GM19463 (cell line): ENCODE measurements at regions not wholly inside any gene's neighbourhood (a gene's known extent, or its start where the extent isn't known, plus 50 kb on each side); places are given as distances from the start of the nearest gene placed in this dataset.

ENCODE experiments used
- ATAC-seq: cut with Tn5 transposase; IDR thresholded peaks from one replicate; pipeline ENCODE4 v1.9.1; 2021; ENCODE audit warnings: mild to moderate bottlenecking, moderate library complexity; ENCODE audit not compliant: unreplicated experiment

GRCh38 chr12:115598871-115599811 is 678.4 kb downstream of the MED13L start:
- ATAC-seq: no peak

GRCh38 chr12:115597157-115597712 is 680.3 kb downstream of the MED13L start:
- no peak for ATAC-seq

GRCh38 chr12:115588131-115588530 is 689.4 kb downstream of the MED13L start:
- ATAC-seq: no peak

DNA sequence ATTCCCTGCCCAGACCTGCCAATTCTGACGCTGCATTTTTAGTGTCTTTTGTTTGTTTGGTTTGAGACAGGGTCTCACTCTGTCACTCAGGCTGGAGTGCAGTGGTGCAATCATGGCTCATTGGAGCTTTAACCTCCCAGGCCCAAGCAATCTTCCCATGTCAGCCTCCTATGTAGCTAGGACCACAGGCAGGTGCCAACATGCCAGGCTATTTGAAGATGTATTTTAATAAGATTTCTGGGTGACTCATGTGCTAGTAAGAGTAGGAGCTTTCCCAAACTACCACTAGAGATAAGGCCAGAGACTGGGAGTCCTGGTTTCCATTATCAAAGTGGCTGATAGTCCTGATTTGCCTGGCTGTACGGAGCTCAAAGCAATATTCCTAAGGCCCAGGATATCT is 693.3 kb downstream of the MED13L start:
- ATAC-seq: no peak

- ATAC-seq: no peak
These were observed 693.9 kb downstream of the MED13L start for GRCh38 chr12:115583591-115583990.

- no peak for ATAC-seq
These were observed 700.1 kb downstream of the MED13L start for GRCh38 chr12:115577401-115577800.

DNA sequence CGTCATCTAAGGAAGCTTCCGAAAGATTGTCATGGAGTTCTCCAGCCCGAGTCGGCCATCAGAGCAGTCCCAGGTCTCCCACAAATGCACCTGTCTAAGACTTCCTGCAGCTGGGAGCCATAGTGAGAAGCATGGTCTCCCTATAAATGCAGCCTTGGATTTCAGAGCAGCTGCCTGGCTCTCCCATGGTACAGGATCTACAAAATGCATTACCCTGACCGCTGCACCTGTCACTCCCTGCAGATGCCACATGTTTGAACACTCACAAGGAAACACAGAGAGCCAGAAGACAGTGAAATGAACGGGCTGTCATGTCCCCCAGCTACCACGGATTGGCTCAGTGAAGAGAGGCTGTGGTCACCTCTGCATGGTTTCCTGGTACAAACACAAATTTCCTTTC is 702.7 kb downstream of the MED13L start:
- no peak for ATAC-seq

DNA sequence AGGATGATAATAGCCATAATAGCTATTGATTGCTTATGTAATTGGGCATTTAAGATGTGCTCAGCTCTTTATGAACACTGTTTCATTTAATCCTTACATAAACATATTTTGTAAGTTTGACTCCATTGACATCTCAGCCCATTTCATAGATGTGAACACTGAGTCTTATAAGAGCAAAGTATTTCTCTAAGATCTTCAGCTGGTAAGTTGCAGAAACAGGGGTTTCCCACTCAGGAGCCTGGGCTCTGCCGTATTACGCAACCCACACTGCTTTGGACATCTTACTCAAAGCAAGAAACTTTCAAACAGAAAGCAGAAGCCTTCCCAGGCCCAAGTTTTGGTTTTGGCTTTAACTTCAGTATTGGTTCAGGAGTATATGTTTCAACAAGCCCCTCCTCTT is 705.1 kb downstream of the MED13L start:
- peak; percentile 78 for ATAC-seq

- no peak for ATAC-seq
These were observed 706.0 kb downstream of the MED13L start for GRCh38 chr12:115571446-115571845.

- no peak for ATAC-seq
These were observed 706.5 kb downstream of the MED13L start for GRCh38 chr12:115571027-115571426.

DNA sequence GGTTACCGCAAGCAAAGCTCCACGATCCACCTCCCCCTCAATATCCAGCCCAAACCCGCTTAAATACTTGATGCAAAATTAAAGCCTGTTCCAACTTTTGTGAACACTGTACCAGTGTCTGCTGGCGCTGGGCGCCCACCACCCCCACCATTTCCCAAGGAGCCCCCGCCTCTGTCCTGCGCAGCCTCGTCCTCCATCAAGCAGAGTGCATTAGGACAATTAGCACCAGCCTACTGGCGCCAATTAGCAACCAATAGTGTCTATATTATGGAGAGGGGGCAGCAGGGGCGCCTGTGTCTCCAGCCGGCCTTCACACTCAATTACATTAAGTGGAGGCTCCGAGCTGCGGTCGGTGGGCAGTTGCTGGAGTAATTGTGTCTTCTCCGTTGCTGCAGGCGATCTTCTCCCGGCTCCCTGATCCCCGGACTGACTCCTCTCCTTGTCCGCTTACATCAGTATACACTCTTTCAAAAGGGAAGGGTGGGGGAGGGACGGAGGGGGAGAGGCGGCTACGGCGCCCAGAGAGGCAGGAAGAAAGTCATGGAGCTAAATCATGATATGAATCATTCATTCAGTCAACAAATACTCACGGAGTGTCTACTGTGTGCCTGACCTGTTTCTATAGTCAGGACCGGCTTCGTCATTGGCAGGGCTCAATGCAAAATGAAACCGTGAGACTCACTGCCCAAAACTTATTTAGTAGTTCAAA is 707.3 kb downstream of the MED13L start:
- ATAC-seq: no peak

- no peak for ATAC-seq
These were observed 708.0 kb downstream of the MED13L start for GRCh38 chr12:115569345-115570068.

DNA sequence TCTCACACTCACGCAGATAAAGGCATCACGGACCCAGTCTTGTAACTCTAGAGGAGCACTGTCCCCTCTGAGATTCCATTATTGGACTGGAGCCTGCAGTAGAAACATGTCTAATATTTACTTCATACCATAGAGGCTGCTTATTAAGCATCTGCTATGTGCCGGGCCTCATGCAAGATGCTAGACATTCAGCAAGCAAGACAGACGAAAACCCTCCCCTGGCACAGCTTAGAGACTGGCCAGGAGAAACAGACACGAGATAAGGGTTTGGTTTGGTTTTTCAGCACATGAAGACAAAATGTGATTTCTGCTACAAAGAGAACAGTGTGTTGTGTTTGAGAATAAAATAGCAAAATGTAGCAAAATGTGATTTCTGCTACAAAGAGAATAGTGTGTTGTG is 719.2 kb downstream of the MED13L start:
- ATAC-seq: no peak

DNA sequence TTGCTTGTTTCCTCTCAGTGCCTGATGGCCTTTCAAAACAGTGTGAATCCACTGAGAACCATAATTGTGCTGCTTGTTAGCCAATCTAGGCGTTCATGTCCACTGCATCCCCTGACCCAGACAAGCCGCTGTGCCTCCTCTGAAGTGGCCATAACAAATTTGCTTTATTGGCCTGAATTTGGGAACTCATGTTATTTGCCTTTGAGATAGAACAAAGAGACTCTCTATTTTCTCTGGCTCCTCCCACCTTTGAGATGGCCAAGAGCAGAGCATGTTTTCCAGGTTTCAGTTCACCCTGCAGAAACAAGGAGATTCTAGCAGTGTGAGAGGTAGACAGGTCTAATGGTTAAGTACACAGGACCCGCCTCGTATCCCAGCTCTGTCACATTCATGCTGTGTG is 723.9 kb downstream of the MED13L start:
- ATAC-seq: no peak

DNA sequence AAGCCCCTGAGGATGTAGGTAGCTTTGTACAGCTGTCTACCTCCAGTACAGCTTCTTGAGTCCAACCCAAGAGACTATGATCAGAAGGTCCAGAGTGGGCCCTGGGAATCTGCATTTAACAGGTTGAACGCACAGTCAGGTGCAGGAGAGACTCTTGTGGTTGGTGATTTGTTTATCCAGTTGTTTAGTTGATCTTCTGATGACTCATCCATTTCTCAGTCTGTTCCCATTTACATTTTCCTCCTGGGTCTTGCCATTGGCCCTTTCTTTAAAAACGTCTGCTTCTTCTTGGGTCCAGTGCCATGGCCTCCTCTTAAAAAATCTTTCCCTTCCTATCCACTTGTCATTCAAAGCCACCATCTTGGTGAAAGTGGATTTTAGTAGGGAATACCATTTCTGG is 734.2 kb downstream of the MED13L start:
- ATAC-seq: no peak

GRCh38 chr12:115542656-115543055 is 734.8 kb downstream of the MED13L start:
- no peak for ATAC-seq

GRCh38 chr12:115541891-115542421 is 735.5 kb downstream of the MED13L start:
- no peak for ATAC-seq

DNA sequence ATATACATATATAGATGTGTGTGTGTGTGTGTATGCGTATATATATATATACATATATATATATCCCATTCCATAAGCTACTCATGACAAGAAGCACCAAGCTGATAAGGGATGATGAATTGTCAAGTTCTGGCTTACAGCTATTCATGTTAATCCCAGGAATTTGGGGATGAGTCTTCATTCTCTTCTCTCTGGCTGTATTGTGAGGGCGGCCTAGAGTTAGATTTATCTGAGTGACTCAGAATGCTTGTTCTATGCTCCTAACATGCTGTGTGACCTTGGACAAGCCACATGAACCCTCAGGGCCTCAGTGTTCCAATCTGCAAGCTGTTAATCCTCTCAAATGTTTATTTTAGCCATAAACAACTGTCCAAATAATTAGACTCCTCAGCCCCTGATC is 749.0 kb downstream of the MED13L start:
- no peak for ATAC-seq

DNA sequence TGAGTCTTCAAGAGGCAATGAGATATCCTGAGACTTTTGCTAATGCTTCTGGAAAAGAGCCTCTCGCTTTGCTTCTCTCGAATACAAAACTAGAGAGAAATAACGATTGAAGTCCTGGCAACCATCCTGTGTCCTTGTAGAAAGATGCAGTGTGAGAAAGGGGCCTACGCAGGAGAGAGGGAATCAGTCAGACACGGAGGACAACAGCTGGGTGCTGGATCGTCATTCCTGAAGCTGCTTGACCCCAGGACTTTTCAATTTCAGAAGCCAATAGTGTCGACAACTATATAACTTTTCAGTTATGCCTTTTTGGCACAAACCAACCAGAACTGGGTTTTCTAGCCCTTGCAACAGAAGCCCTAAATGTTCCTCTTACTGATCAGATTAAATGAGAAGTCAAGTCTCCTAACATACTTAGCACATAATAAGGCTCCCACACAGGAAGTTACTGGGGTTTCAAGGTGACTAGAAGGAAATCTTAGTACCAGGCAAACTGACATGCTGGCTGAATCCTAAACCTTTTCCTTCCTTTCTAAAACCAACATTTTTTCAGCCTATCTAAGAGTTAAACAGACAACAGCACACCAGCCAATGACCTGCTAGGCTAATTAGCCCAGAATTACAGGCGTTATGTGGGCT is 755.6 kb downstream of the MED13L start:
- ATAC-seq: no peak

DNA sequence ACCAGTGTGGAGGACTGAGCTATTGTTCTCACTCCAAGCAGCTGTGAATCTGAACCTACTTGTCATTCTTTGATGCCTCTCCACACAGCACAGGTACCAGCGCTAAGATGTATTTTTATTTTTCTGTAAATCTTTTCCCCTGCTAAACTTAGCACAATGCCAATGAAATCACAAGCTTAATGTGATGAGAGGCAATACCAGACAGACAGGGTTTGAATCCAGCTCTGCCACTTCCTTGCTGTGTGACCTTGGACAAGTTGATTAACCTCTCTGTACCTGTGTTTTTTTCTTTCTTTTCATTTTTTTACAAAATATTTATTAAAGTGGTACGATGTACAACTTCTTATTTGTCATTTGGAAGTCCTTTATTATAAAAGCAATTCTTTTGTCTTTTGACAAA is 757.6 kb downstream of the MED13L start:
- no peak for ATAC-seq
